Neuronal stem cell (in vitro differentiated cells): ENCODE measurements at regions not wholly inside any gene's neighbourhood (a gene's known extent, or its start where the extent isn't known, plus 50 kb on each side); places are given as distances from the start of the nearest gene placed in this dataset.

Experiments
- DNase-seq: peaks from one replicate; pipeline ENCODE4 v3.0.0-alpha.2; 2013; ENCODE audit warnings: low spot score
- H2AFZ ChIP-seq: one replicate; pipeline ENCODE4 v1.6.1; 2013; ENCODE audit warnings: mild to moderate bottlenecking, low read length, inconsistent platforms
- H2AK5ac ChIP-seq: 2 replicates; pipeline ENCODE4 v1.6.1; 2013; ENCODE audit warnings: low read depth, mild to moderate bottlenecking, inconsistent platforms, low read length, moderate library complexity, mixed read lengths
- H2BK120ac ChIP-seq: 2 replicates; pipeline ENCODE4 v1.6.1; 2013; ENCODE audit warnings: low read depth, mild to moderate bottlenecking, inconsistent platforms, low read length, moderate library complexity, mixed read lengths
- H2BK12ac ChIP-seq: one replicate; pipeline ENCODE4 v1.6.1; 2013; ENCODE audit warnings: low read length, inconsistent platforms
- H2BK15ac ChIP-seq: 2 replicates; pipeline ENCODE4 v1.6.1; 2013; ENCODE audit warnings: mild to moderate bottlenecking, low read length, inconsistent platforms, mixed read lengths
- H2BK5ac ChIP-seq: one replicate; pipeline ENCODE4 v1.6.1; 2013; ENCODE audit warnings: inconsistent platforms, mild to moderate bottlenecking, low read length, moderate library complexity
- H3K14ac ChIP-seq: one replicate; pipeline ENCODE4 v1.6.1; 2013; ENCODE audit warnings: low read length, inconsistent platforms
- H3K18ac ChIP-seq: 2 replicates; pipeline ENCODE4 v1.6.1; 2013; ENCODE audit warnings: low read length, inconsistent platforms
- H3K23ac ChIP-seq: 2 replicates; pipeline ENCODE4 v1.6.1; 2013; ENCODE audit warnings: low read depth, mild to moderate bottlenecking, mixed read lengths, low read length, inconsistent platforms; ENCODE audit not compliant: poor library complexity
- H3K27ac ChIP-seq: replicated peaks from 3 replicates; pipeline ENCODE4 v1.5.1; 2013; ENCODE audit warnings: low read length, inconsistent platforms
- H3K27me3 ChIP-seq, 3 experiments: 2 replicates each; pipeline ENCODE4 v1.6.1; 2013; ENCODE audit warnings: low read length in 3 of 3, mild to moderate bottlenecking in 2 of 3, inconsistent platforms in 1 of 3, low read depth in 1 of 3, mixed read lengths in 1 of 3, moderate library complexity in 1 of 3; ENCODE audit not compliant: control insufficient read depth in 3 of 3, insufficient read depth in 3 of 3
- H3K36me3 ChIP-seq, 2 donors: replicated peaks in 1 of 2; 2 replicates each; pipeline ENCODE4 v1.6.1; 2013; ENCODE audit warnings: low read length in 2 of 2; ENCODE audit not compliant: control insufficient read depth in 2 of 2, insufficient read depth in 2 of 2
- H3K4ac ChIP-seq: 2 replicates; pipeline ENCODE4 v1.6.1; 2013; ENCODE audit warnings: inconsistent platforms, mild to moderate bottlenecking, low read length, moderate library complexity
- H3K4me1 ChIP-seq, 2 donors: 1 replicate in 1 of 2; 2 replicates in 1 of 2; pipeline ENCODE4 v1.6.1; 2013; ENCODE audit warnings: low read length in 2 of 2, low read depth in 1 of 2; ENCODE audit not compliant: control insufficient read depth in 2 of 2, insufficient read depth in 1 of 2
- H3K4me2 ChIP-seq: one replicate; pipeline ENCODE4 v1.6.1; 2013; ENCODE audit warnings: mild to moderate bottlenecking, low read length, inconsistent platforms; ENCODE audit not compliant: insufficient read depth, poor library complexity, severe bottlenecking
- H3K4me3 ChIP-seq, 2 donors: 2 replicates each; pipeline ENCODE4 v1.5.1; 2013; ENCODE audit warnings: low read length in 2 of 2, mild to moderate bottlenecking in 2 of 2, inconsistent platforms in 1 of 2, moderate library complexity in 1 of 2
- H3K79me1 ChIP-seq: one replicate; pipeline ENCODE4 v1.6.1; 2013; ENCODE audit warnings: low read depth, mild to moderate bottlenecking, inconsistent platforms, low read length, moderate library complexity
- H3K9ac ChIP-seq: one replicate; pipeline ENCODE4 v1.6.1; 2013; ENCODE audit warnings: mild to moderate bottlenecking, low read depth, low read length, inconsistent platforms; ENCODE audit not compliant: poor library complexity
- H3K9me3 ChIP-seq, 2 donors: replicated peaks in 1 of 2; 2 replicates each; pipeline versions ENCODE3 to v1.6.1; 2013; ENCODE audit warnings: low read length in 2 of 2, mild to moderate bottlenecking in 2 of 2, inconsistent platforms in 1 of 2, low read depth in 1 of 2, mixed read lengths in 1 of 2, moderate library complexity in 1 of 2; ENCODE audit not compliant: control insufficient read depth in 2 of 2, insufficient read depth in 1 of 2
- H4K8ac ChIP-seq: one replicate; pipeline ENCODE4 v1.6.1; 2013; ENCODE audit warnings: low read depth, mild to moderate bottlenecking, inconsistent platforms, low read length, moderate library complexity
- H4K91ac ChIP-seq: one replicate; pipeline ENCODE4 v1.6.1; 2013; ENCODE audit warnings: low read length, low read depth, mild to moderate bottlenecking, inconsistent platforms; ENCODE audit not compliant: poor library complexity
- WGBS, 2 donors: extraction: QIAGEN DNeasy Blood & Tissue Kit; methylation state at CpG; one replicate each; pipeline ENCODE4 v1.1.7; 2013; ENCODE audit warnings: missing lambda C conversion rate in 2 of 2, mixed read lengths in 1 of 2; ENCODE audit not compliant: insufficient read length in 2 of 2, insufficient replicate concordance in 1 of 2; ENCODE audit errors: extremely low coverage in 2 of 2; 5-methylcytosine and 5-hydroxymethylcytosine counted together

DNA sequence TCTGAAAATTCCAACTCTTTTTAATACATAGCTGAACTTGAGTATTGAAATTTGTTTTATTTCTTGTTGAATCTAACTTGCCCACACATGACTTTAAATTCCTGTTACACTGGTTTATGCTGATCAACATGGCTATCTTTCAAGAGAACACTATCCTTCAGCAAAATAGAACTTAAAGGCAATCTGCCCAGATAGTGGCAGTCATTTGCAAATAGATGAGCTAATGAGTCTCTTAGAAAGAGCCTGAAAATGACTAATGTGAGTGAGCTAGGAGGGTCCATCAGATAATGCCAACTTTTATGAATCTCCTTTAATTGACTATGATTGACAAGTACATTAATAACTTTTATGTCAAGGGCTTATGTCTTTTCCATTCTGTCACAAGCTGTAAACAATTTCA, 1360.8 kb upstream of the C9orf72 start:
- Histone ChIP-seq H3K14ac (no peak overlapping the region), H3K79me1 (no peaks in the 10 kb centered on the region), H3K4me2 (no peak overlapping the region), H2AK5ac (no peak overlapping the region), H2BK12ac (no peak overlapping the region), H3K4me1 (no peaks in the 10 kb centered on the region), H3K27ac (no peak overlapping the region), H2AFZ (no peak overlapping the region), H3K4me3 (no peak overlapping the region), H4K91ac (no peak overlapping the region), H3K23ac (no peak overlapping the region), H2BK5ac (no peak overlapping the region), H2BK15ac (no peak overlapping the region), H3K4ac (no peak overlapping the region), H3K36me3 (no peaks in the 10 kb centered on the region), H3K27me3 (no peaks in the 10 kb centered on the region), H3K9ac (no peak overlapping the region), H3K9me3 (no peaks in the 10 kb centered on the region), H4K8ac (no peak overlapping the region), H3K18ac (no peak overlapping the region), H2BK120ac (no peak overlapping the region)
- no peak for DNase-seq

DNA sequence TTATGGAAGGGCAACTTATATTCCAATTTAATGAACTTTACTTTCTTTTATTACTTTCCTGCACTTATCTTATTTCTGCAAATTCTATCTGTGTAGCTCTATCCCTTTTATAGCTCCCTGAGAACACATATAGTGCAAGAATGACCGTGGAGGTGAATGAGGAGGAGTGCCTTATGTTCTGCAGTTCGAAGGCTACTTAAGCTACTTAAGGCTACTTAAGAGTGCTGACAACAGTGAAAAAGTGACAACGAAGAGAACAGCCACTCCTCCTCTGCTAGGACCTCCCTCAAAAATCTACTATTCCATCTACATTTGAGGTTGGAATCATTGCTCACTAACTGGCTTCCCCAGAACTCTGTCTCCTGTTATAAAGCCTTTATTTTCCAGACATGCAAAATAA, 1365.7 kb upstream of the C9orf72 start:
- Histone ChIP-seq H2BK15ac (no peak overlapping the region), H2AK5ac (no peak overlapping the region), H3K27ac (no peak overlapping the region), H3K4me3 (no peak overlapping the region), H3K79me1 (no peaks in the 10 kb centered on the region), H3K27me3 (no peaks in the 10 kb centered on the region), H2BK120ac (no peak overlapping the region), H3K4me1 (no peaks in the 10 kb centered on the region), H4K91ac (no peak overlapping the region), H3K9me3 (no peaks in the 10 kb centered on the region), H3K23ac (no peak overlapping the region), H3K14ac (no peak overlapping the region), H4K8ac (no peak overlapping the region), H2BK5ac (no peak overlapping the region), H3K18ac (no peak overlapping the region), H2BK12ac (no peak overlapping the region), H3K4me2 (no peak overlapping the region), H3K4ac (no peak overlapping the region), H3K9ac (no peak overlapping the region), H2AFZ (no peak overlapping the region), H3K36me3 (no peaks in the 10 kb centered on the region)
- DNase-seq, result no peak
- WGBS, 2 donors, result no CpG with 5 or more reads among the region's 3 CpGs

- Histone ChIP-seq H3K9ac (no peak overlapping the region), H4K91ac (no peak overlapping the region), H3K36me3 (no peaks in the 10 kb centered on the region), H3K23ac (no peak overlapping the region), H2BK120ac (no peak overlapping the region), H3K4ac (no peak overlapping the region), H4K8ac (no peak overlapping the region), H3K27ac (no peak overlapping the region), H2AK5ac (no peak overlapping the region), H3K27me3 (no peaks in the 10 kb centered on the region), H3K18ac (no peak overlapping the region), H2AFZ (no peak overlapping the region), H3K9me3 (no peaks in the 10 kb centered on the region), H3K4me2 (no peak overlapping the region), H2BK12ac (no peak overlapping the region), H2BK5ac (no peak overlapping the region), H3K14ac (no peak overlapping the region), H3K4me1 (no peaks in the 10 kb centered on the region), H2BK15ac (no peak overlapping the region), H3K79me1 (no peaks in the 10 kb centered on the region), H3K4me3 (no peak overlapping the region)
- DNase-seq, result peak; percentile 1
- no CpG with 5 or more reads among the region's 2 CpGs for WGBS, 2 donors
Measured at GRCh38 chr9:28941856-28942255, 1368.6 kb upstream of the C9orf72 start.

GRCh38 chr9:28942941-28943340, 1369.7 kb upstream of the C9orf72 start:
- Histone ChIP-seq H2AK5ac (no peak overlapping the region), H3K36me3 (no peaks in the 10 kb centered on the region), H2AFZ (no peak overlapping the region), H2BK120ac (no peak overlapping the region), H4K91ac (no peak overlapping the region), H3K4ac (no peak overlapping the region), H3K9ac (no peak overlapping the region), H3K27me3 (no peaks in the 10 kb centered on the region), H3K4me1 (no peaks in the 10 kb centered on the region), H3K23ac (no peak overlapping the region), H2BK15ac (no peak overlapping the region), H3K27ac (no peak overlapping the region), H3K14ac (no peak overlapping the region), H3K4me3 (no peak overlapping the region), H2BK12ac (no peak overlapping the region), H3K9me3 (no peaks in the 10 kb centered on the region), H2BK5ac (no peak overlapping the region), H3K4me2 (no peak overlapping the region), H3K18ac (no peak overlapping the region), H3K79me1 (no peaks in the 10 kb centered on the region), H4K8ac (no peak overlapping the region)
- no CpG with 5 or more reads among the region's 2 CpGs for WGBS, 2 donors
- no peak for DNase-seq
